ENCODE measurements at regions not wholly inside any gene's neighbourhood (a gene's known extent, or its start where the extent isn't known, plus 50 kb on each side); places are given as distances from the start of the nearest gene placed in this dataset.

- Histone ChIP-seq H3K9me1 (ENCODE audit: control insufficient read depth, extremely low read depth, insufficient read depth, low read length) (no peaks in the 10 kb centered on the region), H3K4me1 (ENCODE audit: control insufficient read depth, extremely low read depth, insufficient read depth, low read length) (no peaks in the 10 kb centered on the region), H3K9me3 (ENCODE audit: control insufficient read depth, low read depth, low read length) (no peaks in the 10 kb centered on the region), H3K27ac (ENCODE audit: control insufficient read depth, insufficient read depth, low read length) (no peak overlapping the region), H3K79me2 (ENCODE audit: control insufficient read depth, insufficient read depth, low read length) (no peaks in the 10 kb centered on the region), H2AFZ (ENCODE audit: control insufficient read depth, low read length) (no peak overlapping the region), H3K4me2 (ENCODE audit: control insufficient read depth, extremely low read depth, insufficient read depth, low read depth, low read length) (no peak overlapping the region), H3K27me3 (ENCODE audit: control insufficient read depth, extremely low read depth, insufficient read depth, low read length) (no peaks in the 10 kb centered on the region), H3K4me3 (ENCODE audit: control insufficient read depth in 2 of 3, extremely low read depth in 1 of 3, insufficient read depth in 2 of 3, low read depth in 1 of 3, low read length in 3 of 3) (no peak overlapping the region), H3K36me3 (ENCODE audit: control insufficient read depth in 2 of 2, extremely low read depth in 1 of 2, insufficient read depth in 2 of 2, low read length in 2 of 2) (no peaks in the 10 kb centered on the region), H3K9ac (ENCODE audit: control insufficient read depth, extremely low read depth, insufficient read depth, low read length) (no peak overlapping the region), H4K20me1 (ENCODE audit: control insufficient read depth, extremely low read depth, insufficient read depth, low read length) (no peaks in the 10 kb centered on the region)
- TF ChIP-seq CTCF (optimal IDR thresholded peaks at IDR 0.05 in 1 of 3, IDR thresholded peaks at IDR 0.05 in 1 of 3, conservative IDR thresholded peaks at IDR 0.05 in 1 of 3; ENCODE audit: extremely low read depth in 1 of 3, insufficient read depth in 2 of 3, low read length in 3 of 3) (no peak), EZH2 (IDR thresholded peaks at IDR 0.05; ENCODE audit: low read length) (no peak)
- FAIRE-seq (no peak), DNase-seq (ENCODE audit: low read depth, low spot score) (no peak)
- dilution Hi-C loops (cut with MboI; ENCODE audit: extremely low pct_ligation_motif_present, low sequenced_read_pairs), result no loop called here
These were observed 56.4 kb upstream of the RPS6KA2 start for GRCh38 chr6:166683477-166683876.

DNA sequence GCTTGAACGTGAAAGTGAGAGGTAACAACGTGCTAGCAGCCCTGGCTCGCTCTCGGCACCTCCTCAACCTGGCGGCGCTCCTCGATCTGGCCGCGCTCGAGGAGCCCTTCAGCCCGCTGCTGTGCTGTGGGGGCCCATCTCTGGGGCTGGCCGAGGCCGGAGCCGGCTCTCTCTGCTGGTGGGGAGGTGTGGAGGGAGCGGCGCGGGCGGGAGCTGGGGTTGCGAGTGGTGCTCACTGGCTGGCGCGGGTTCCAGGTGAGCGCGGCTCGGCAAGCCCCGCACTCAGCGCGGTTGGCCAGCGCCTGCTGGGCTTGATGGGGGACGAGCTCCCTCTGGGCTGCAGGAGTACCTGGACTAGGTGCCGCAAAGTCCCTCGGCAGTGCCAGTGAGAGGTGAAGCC is 52.5 kb upstream of the RPS6KA2 start:
- no peaks in the 10 kb centered on the region for H3K9me1 ChIP-seq (ENCODE audit: control insufficient read depth, extremely low read depth, insufficient read depth, low read length)
- H3K36me3 ChIP-seq (ENCODE audit: control insufficient read depth in 2 of 2, extremely low read depth in 1 of 2, insufficient read depth in 2 of 2, low read length in 2 of 2), result no peaks in the 10 kb centered on the region
- H3K4me2 ChIP-seq (ENCODE audit: control insufficient read depth, extremely low read depth, insufficient read depth, low read depth, low read length), result no peak overlapping the region
- DNase-seq (ENCODE audit: low read depth, low spot score) (no peak), FAIRE-seq (no peak)
- no peaks in the 10 kb centered on the region for H4K20me1 ChIP-seq (ENCODE audit: control insufficient read depth, extremely low read depth, insufficient read depth, low read length)
- no peak for TF ChIP-seq EZH2 (IDR thresholded peaks at IDR 0.05; ENCODE audit: low read length)
- no peak for TF ChIP-seq CTCF (optimal IDR thresholded peaks at IDR 0.05 in 1 of 3, IDR thresholded peaks at IDR 0.05 in 1 of 3, conservative IDR thresholded peaks at IDR 0.05 in 1 of 3; ENCODE audit: extremely low read depth in 1 of 3, insufficient read depth in 2 of 3, low read length in 3 of 3)
- no peaks in the 10 kb centered on the region for H3K9me3 ChIP-seq (ENCODE audit: control insufficient read depth, low read depth, low read length)
- H3K4me1 ChIP-seq (ENCODE audit: control insufficient read depth, extremely low read depth, insufficient read depth, low read length), result no peaks in the 10 kb centered on the region
- no peaks in the 10 kb centered on the region for H3K79me2 ChIP-seq (ENCODE audit: control insufficient read depth, insufficient read depth, low read length)
- dilution Hi-C loops (cut with MboI; ENCODE audit: extremely low pct_ligation_motif_present, low sequenced_read_pairs), result no loop called here
- no peaks in the 10 kb centered on the region for H3K27me3 ChIP-seq (ENCODE audit: control insufficient read depth, extremely low read depth, insufficient read depth, low read length)
- H3K4me3 ChIP-seq (ENCODE audit: control insufficient read depth in 2 of 3, extremely low read depth in 1 of 3, insufficient read depth in 2 of 3, low read depth in 1 of 3, low read length in 3 of 3), result no peak overlapping the region
- no peak overlapping the region for H3K27ac ChIP-seq (ENCODE audit: control insufficient read depth, insufficient read depth, low read length)
- H3K9ac ChIP-seq (ENCODE audit: control insufficient read depth, extremely low read depth, insufficient read depth, low read length), result no peak overlapping the region
- H2AFZ ChIP-seq (ENCODE audit: control insufficient read depth, low read length), result no peak overlapping the region

Measured in keratinocyte (primary cell).